Iris pigment epithelial cell (primary cell): ENCODE measurements at regions not wholly inside any gene's neighbourhood (a gene's known extent, or its start where the extent isn't known, plus 50 kb on each side); places are given as distances from the start of the nearest gene placed in this dataset.

Experiments
- DNase-seq: peaks from one replicate; pipeline ENCODE4 v3.0.0-alpha.2; 2011; ENCODE audit warnings: low read depth

DNA sequence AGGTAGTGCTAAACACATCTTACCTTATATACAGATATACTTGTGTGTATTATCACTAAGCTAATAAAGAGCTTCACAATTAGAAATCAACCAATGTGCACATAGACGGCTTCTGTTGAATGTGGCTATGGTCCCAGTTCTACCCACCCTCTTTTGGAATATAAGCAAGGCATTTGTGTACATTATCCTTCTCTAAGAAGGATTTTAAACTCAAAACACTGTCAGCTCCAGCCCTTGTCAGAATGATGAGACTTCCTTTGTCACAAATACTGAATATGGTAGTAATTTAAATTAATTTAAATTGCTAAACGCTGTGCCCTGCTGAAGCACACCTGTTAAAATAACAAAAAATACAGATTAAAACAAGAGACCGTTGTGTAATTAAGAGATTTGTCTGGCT lies 107.9 kb upstream of the GRAMD2B start:
- no peak for DNase-seq

DNA sequence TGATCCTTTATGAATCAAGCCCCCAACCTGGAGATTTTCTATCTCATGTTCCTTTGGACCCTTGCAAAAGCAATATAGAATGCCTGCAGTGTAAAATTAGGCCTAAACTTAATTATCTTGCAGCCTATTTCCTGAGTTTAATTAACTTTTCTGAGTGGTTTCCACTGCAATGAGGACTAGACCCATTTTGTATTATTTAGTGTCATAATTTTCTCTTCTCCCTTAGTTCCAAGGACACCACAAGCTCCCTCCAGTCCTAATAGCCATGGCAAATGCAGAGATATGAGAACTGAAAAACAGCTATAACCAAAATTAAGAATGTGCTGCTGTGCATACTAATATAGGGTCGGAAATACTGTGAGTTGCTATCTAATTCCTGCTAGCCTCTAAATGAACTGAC lies 90.9 kb upstream of the GRAMD2B start:
- no peak for DNase-seq

DNA sequence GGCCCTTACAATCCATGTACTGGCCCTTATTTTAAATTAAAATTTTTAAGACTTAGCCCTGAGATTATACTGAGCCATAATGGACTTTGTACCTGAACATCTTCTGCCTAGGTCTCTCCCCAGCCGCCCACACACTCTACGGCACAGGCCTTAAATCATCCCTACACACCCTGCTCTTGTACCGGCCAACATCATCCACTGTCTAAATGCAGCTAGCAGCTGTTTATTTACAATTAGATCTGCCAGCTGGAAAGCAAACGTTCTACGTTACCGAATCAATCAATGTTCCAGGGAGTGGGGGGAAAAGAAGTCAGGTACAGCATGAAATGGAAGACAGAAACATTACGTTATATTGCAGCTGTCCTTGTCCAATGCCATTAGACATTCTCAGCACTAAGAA lies 88.4 kb upstream of the GRAMD2B start:
- DNase-seq, result no peak

DNA sequence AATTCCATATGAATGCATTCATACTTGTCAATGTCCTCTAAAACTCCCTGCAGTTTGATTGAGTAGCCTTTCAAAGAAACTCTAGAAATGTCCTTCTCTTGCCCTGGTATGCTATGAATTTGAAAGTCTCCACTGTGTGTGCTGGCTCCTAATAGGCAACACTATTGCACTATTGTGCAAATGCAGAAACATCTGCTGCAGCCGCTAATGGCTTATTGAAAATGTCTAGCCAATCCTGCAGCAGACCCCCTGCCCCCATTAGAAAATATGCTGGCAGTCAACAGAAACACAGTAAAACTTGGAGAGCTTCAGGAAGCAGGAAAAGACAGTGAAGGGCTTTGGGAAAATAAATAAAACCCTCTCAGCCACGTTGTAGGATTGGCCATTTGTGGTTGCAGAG lies 87.3 kb upstream of the GRAMD2B start:
- DNase-seq, result peak; percentile 41

DNA sequence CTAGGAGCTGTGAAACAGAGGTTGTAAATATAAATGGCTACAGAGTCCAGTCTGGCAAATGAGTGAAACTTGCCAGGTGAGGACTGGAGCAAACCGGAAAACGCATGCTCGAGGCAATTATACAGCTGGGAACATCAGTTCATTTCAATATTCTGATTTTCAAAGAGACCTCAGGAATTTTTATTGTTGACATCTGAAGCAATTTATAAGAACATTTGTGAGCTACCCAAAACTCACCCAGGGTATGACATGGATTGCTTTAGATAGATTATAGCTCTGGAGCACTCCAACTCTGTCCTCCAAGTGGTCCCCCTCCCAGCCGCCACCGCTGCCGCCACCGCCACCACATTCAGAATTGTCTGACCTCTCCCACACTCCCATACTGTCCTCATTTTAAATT lies 84.6 kb upstream of the GRAMD2B start:
- no peak for DNase-seq

DNA sequence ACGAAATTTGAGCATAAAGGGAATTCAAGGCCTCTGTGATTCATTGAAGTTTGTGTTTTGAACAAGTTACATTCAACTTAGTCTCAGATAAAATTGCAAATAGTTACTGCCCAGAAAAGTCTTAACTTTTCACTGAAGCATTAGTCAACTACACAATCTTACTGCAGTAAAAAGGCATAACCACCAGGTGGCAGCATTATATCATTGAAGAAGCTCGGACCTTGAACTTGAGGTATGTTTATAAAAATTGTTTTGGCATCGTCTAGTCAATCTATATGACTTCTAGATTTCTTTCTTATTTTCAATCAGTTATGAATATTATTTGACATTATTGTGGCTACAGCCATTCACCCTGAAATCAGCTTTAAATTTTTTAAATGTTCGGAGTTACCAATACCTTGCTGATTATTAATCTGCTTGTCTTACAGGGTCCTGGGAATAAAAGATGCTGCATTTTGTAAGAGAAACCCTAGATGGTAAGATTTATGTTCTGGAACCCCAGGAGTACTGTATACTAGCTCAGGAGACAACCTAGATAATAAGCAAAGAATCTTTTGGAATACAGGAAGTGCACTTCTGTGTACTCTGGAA lies 83.9 kb upstream of the GRAMD2B start:
- DNase-seq, result peak; percentile 64

DNA sequence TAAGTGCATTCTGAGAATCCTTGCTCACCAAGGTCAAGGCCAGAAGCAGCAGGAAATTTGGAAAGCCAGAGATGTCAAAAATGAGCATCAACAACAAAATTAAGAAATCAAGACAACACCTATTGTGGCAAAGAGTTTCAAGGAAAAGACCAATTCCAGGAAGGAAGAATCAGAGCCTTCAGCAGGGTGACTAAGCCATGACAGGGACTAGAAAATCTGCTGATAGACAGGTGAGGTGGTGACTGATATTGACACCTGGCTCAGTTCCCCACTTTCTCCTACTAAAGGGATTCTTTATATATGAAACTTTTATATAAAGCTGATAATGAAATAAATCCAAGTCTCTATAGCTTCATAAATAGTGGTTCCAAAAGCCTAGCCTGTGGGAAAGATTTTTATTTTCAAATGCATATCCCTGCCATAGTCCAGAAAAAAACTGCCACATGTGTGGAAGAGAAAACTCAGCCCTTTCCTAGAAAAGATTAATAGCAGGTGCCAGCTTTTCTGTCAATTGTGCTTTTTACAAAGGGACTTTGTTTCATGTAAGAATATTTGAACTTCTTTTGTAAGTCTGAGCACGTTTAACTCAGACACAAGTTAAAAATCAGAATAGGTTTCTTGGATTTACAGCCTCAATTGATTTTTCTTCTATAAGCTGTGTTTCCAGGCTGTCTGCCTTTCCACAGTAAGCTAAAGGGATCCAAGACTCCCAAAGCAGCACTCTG lies 81.1 kb upstream of the GRAMD2B start:
- DNase-seq, result no peak

DNA sequence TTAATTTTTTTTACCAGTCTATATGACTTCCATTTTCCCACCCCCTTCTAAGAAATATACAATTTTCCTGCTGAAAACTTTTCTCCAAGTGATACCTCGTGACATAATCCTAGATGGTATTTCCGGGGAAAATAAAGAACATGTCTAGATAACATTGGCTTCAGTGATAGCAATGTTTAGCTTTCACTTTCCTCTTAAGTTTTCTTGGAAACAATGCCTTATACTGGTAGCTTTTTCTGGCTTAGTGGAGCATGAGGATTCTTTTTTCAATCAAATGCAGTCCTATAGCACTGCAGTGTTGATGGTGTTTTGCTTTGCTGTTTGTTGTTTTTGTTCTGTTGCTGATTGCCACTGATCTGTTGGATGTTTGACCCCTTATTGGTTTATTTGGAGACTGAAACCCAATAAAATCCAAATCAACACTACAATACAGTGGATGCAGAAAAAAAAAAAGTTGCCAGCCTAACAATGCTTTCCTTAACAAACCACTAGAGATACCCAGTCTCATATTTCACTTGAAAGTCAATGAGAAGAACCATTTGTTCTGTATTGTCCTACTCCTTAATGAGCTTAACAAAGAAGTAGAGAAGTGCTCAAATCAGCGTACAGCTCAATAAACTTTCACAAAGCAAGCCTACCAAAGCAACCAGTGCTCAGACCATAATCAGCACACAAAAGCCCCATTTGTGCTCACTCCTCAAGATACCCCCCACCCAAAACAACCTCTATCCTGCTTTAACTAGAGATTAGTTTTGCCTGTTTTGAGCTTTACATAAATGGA lies 74.2 kb upstream of the GRAMD2B start:
- DNase-seq, result peak; percentile 51

DNA sequence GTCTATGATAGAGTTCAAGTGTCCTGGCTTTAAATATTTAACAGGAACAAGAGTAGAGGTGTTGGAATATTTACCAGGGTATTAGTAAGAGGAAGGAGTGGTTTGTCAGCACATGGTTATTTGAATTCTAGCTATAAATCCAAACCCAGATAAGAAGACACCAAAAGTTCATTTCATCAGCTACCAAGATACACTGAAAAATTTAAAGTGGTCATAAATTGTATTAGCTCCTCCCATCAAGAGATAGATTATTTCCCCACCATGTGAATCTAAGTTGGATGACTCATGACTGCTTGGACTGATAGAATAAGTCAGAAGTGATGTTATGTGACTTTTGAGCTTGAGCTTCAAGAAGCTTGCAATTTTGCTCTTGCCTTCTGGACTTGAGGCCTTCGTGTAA lies 72.1 kb upstream of the GRAMD2B start:
- DNase-seq, result peak; percentile 93

DNA sequence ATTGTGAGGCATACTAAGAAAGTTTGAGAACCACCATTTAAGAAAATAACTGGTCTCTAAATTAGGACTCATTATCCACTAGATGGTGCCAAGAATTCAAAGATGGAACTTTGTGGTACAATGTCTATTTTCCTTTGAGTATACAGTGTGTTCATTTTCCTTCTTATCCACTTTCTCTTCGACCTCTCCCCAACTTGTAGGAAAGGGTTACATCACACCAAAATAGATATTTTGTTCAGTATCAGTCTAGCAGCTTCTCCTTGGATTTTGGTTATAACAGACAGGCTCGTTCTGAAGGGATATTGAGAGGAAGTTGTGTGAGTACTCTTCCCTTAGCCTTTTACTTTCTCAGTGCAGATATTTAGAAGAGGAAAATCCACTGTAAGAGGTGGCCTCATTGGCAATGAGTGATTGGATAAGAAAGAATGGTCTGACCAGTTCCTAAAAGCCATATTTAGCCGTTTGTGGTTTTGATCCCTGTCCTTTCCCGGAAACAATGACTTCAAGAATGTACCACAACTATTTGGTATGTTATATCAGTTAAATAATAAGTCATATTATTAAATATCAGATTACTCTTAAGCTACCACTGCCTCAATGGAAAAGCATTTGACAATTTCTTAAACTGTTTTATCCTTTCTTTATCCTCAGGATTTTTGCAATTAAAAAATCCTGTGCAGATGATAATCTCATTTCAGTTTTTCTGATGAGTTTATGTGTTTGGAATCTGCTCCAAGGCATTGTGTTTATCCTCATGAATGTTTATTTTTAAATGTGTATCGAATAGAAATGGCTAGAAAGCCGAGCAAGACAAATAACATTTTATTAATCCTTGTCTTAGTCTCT lies 69.0 kb upstream of the GRAMD2B start:
- peak; percentile 98 for DNase-seq

DNA sequence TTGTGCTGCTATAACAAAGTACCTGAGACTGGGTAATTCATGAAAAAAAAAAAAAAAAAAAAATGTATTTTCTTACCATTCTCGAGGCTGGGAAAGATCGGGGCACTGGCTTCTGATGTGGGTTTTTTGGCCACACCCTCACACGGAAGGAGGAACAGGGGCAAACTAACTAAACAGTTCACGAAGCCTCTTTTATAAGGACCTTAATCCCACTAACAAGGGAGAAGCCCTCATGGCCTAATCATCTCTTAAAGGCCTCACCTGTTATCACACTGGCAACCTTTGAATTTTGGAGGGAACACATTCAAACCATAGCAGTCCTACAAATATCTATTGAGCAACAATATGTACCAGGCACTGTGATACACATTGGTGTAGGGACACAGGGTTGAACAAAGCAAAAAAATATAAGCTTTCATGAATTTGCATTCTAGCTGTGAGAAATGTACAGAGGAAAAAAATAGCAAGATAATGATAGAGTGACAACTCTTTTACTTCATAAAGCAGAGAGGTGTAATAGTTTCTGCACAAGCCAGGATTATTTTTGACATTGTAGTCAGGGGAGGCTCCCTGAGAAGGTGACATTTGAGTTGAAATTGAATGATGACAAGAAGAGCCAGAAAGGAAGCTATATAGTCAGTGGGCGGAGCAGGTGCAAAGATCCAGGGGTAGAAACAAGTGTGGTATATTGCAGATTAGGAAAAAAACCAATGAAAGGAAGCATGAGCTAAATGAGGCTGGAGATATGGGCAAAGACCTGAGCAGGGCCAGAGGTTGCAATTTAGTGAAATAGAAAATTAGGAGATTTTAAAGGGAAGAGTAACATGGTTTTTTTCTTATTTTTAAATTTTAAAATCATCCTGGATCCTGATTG lies 68.1 kb upstream of the GRAMD2B start:
- DNase-seq, result peak; percentile 22

DNA sequence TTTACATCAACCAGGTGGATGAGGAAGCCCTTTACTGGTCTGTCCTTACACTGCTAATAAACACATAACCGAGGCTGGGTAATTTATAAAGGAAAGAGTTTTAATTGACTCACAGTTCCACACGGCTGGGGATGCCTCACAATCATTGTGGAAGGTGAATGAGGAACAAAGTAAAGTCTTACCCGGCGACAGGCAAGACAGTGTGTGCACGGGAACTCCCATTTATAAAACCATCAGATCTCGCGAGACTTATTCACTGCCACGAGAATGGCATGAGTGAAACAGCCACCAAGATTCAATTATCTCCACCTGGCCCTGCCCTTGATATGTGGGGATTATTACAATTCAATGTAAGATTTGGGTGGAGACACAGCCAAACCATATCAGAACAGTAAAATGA lies 67.3 kb upstream of the GRAMD2B start:
- DNase-seq, result no peak

DNA sequence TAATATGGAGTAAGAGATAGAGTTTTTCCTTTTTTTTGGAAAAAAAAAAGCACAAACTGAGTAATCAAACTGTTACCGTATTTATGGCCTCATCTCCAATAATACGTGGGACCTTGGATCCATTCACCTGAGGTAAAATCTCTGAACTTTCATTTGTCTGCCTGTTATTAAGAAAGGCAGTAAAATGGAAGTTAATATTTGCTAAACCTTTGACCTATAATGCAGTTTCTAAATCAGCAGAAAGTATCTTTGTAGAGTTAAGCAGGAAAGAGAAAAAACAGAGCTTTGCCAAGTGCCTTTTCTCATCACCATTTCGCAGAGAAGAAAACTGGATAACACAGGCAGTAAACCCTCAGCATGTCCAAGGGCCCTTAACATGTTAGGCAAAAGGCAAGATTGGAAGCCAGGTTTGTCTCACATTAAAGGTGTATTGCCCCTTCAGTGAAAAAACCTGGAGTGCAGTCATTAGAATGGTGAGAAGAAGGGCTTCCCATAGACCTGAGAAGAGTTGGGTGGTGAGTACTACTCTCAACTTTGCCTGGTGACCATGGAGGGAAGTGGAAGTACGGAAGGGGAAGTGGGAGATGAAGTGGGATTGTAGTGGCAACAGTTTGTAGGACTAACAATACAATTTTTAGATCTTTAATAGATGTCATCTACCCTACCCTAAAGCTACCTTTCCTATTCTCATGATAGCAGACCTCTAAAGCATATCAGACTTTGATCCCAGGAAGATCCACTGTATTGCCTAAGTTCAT lies 65.4 kb upstream of the GRAMD2B start:
- no peak for DNase-seq

DNA sequence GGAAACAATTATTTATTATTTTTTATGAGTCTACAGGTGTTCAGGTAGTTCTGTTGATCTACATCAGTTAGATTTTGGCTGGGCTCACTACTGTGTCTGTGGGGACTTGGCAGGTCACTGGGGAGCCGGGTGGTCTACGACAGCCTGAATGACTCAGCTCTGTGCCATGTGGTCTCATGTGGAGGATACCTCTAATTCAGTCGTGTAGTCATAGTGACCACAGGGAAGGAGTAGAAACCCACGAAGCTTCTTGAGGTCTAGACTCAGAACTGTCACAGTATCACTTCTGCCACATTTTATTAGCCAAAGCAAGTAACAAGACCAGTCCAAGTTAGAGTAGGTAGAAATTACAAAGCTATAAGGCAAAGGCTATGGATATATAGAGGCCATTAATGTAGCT lies 64.7 kb upstream of the GRAMD2B start:
- peak; percentile 23 for DNase-seq

DNA sequence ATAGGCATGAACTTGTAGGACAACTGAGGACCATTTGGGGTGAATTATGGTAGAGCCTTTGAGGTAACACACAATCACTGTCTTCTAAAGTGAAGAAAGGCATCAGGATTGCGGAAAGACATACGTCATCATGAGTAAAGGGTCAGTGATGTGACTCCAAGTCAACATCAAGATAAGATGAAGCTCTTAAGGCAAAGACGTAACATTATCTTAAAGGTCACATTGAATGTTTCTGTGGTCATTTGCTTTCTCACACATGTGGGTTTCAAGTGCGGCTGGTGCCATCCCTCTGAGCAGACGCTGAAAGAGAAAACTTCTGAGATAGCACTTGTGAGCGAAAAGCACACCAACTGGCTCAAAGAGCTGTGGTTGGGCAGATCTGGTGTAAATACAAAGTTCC lies 63.3 kb upstream of the GRAMD2B start:
- DNase-seq, result no peak

DNA sequence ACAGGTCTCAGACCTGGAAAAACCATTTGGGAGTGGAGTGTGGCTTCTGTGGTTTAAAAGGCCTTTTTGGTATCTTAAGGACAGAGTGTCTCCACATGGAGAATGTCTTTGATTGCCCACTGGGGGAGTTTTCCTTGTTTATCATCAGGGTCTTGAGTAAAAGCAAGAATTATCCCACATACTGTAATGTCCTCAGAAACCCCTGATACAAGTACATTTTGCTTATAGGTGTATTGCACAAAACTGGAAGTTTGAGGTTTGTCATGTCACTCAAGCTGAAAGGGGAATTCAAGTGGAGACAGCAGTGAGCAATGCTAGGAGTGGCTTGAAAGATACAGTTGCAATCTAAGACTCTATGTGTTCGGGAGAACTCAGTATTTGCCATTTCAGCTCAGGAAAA lies 62.7 kb upstream of the GRAMD2B start:
- peak; percentile 68 for DNase-seq

DNA sequence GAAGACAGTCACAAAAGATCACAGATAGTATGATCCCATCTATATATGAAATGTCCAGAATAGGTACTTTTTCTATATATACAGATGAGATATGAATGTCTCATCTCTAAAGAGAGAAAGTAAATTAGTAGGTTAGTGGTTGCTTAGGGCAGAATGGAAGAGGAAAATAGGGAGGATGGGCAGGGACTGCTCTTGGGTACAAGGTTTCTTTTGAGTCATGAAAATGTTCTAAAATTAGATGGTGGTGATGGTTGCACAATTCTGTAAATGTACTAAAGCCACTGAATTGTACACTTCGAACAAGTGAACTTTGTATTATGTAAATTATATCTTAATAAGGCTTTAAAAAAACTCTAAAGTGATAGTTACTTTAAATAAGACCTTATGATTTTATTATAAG lies 59.6 kb upstream of the GRAMD2B start:
- peak; percentile 63 for DNase-seq

DNA sequence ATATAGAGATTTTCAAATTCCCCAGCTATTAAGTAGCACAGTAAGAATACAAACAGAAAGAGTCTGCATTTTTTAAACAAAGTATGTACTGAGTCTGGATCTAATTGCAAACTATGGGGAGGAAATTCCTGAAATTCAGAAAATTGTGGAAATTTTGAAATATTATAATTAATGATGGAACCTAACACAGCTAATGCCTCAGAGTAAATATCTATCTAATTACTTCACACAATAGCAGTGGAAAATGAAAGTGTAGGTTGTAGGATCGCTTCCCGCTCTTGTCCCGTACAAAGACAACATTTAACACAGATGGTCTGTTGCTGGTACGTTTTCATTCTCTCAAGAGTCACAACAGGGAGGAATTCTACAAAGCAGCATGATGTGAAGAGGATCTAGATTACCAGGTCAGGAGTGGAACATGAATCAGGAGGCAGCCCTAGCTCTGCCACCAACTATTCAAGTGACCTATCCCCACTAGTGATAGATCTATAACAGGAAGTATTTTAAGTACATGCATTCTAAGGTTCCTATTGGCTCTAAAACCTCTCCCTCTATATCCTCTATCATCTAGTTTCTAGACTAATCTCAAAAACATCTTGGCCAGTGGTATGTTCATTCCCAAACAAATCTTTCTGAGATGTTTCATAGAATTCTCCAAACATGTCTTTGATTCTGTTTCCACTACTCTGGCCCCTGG lies 58.9 kb upstream of the GRAMD2B start:
- DNase-seq, result no peak

DNA sequence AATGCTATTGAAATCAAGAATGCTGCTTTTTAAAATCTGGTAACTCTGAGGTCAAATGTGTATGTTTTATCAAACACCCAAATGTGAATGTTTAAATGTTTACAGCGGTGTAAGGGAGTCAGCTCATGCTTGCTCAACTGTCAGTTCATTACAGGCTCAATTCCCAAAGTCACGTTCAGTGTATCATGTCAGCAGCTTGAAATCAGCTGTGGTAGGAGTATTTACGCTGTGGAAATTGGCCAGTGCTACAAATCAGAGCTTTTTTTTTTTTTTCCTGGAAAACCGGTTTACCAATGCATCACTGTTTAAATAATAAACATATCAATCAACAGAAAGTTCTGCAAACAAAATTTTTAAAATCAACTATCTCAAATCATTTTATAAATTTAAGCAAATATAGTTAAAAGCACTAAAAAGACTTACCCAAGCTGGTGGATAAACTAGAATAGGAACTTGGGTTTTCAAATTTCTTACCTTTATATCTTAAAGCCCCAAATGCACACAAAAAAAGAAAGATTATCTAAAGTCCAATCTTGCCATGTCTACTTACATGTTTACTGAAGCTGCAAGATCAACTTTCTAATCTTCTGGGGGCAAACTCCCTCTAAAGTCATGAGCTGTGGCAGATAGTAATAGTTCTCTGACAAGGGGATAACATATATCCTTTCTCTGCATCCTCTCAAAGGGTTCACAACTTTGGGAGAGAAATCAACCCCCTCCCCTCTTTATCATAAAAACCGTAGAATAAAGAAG lies 57.6 kb upstream of the GRAMD2B start:
- DNase-seq, result no peak
